ENCODE measurements at regions not wholly inside any gene's neighbourhood (a gene's known extent, or its start where the extent isn't known, plus 50 kb on each side); places are given as distances from the start of the nearest gene placed in this dataset.

DNA sequence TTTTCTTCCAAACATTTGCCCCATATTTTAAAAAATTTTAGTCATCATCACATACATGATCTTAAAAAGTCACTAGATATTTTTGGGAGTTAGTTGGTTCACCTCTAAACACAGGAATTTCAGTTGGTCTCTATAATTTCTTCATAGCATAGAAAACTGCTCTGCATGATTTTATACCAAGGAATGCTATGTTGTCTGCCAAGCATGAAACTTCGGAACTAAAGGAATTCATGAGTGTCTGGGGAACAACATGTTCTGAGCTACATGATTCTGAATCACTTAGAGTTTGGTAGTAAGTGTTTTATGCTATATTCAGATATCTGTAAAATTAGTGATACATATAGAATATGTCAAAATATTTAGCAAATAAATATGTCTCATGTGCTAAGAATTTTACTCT is 957.8 kb downstream of the GATA3 start:
- Histone ChIP-seq H2AFZ (ENCODE audit: low read length) (no peak overlapping the region), H2BK15ac (ENCODE audit: low read length) (no peak overlapping the region), H3K9ac (ENCODE audit: low read depth, low read length, poor library complexity) (no peak overlapping the region), H3K4me1 (ENCODE audit: control insufficient read depth in 2 of 2, insufficient read depth in 1 of 2, low read depth in 1 of 2, low read length in 2 of 2) (no peaks in the 10 kb centered on the region), H3K4ac (ENCODE audit: low read length) (no peak overlapping the region), H2BK12ac (ENCODE audit: low read length) (no peak overlapping the region), H3K23ac (ENCODE audit: low read depth, low read length, poor library complexity) (no peak overlapping the region), H2AK5ac (ENCODE audit: low read depth, low read length) (no peak overlapping the region), H3K4me3 (ENCODE audit: low read length in 2 of 2) (no peak overlapping the region), H3K4me2 (ENCODE audit: insufficient read depth, low read length, poor library complexity, severe bottlenecking) (no peak overlapping the region), H4K91ac (ENCODE audit: low read depth, low read length, poor library complexity) (no peak overlapping the region), H3K27me3 (ENCODE audit: control insufficient read depth in 3 of 3, insufficient read depth in 3 of 3, low read depth in 1 of 3, low read length in 3 of 3) (no peaks in the 10 kb centered on the region), H3K36me3 (replicated peaks in 1 of 2; ENCODE audit: control insufficient read depth in 2 of 2, insufficient read depth in 2 of 2, low read length in 2 of 2) (no peaks in the 10 kb centered on the region), H2BK120ac (ENCODE audit: low read depth, low read length) (no peak overlapping the region), H4K8ac (ENCODE audit: low read depth, low read length) (no peak overlapping the region), H3K14ac (ENCODE audit: low read length) (no peak overlapping the region), H3K9me3 (replicated peaks in 1 of 2; ENCODE audit: control insufficient read depth in 2 of 2, insufficient read depth in 1 of 2, low read depth in 1 of 2, low read length in 2 of 2) (no peaks in the 10 kb centered on the region), H3K79me1 (ENCODE audit: low read depth, low read length) (no peaks in the 10 kb centered on the region), H2BK5ac (ENCODE audit: low read length) (no peak overlapping the region), H3K18ac (ENCODE audit: low read length) (no peak overlapping the region), H3K27ac (replicated peaks; ENCODE audit: low read length) (no peak overlapping the region)
- no CpG with 5 or more reads among the region's 1 CpG for WGBS, 2 donors (ENCODE audit: extremely low coverage in 2 of 2, insufficient read length in 2 of 2, insufficient replicate concordance in 1 of 2)
- no peak for DNase-seq (ENCODE audit: low spot score)

DNA sequence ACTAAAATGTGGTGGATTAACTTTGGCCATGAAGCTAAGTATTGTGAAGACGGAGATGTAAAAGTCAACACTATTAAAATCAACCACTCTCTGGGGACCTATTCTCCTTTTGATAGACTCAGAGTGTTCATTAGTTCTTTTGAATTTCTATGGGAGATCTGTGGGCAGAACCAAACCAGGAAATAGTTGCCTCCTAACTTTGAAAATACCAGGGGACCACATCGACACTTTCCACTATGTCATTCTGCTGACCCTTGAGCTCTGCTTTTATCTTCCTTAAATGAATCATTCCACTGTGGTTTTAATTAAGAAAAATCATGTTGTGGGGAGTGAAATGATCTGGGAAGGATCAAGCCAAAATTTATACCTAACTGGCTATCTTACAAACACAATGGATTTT is 960.5 kb downstream of the GATA3 start:
- Histone ChIP-seq H3K4me3 (ENCODE audit: low read length in 2 of 2) (no peak overlapping the region), H2AFZ (ENCODE audit: low read length) (no peak overlapping the region), H3K4me2 (ENCODE audit: insufficient read depth, low read length, poor library complexity, severe bottlenecking) (no peak overlapping the region), H3K4me1 (ENCODE audit: control insufficient read depth in 2 of 2, insufficient read depth in 1 of 2, low read depth in 1 of 2, low read length in 2 of 2) (no peaks in the 10 kb centered on the region), H3K27ac (replicated peaks; ENCODE audit: low read length) (no peak overlapping the region), H2AK5ac (ENCODE audit: low read depth, low read length) (no peak overlapping the region), H3K79me1 (ENCODE audit: low read depth, low read length) (no peaks in the 10 kb centered on the region), H2BK120ac (ENCODE audit: low read depth, low read length) (no peak overlapping the region), H2BK12ac (ENCODE audit: low read length) (no peak overlapping the region), H4K8ac (ENCODE audit: low read depth, low read length) (no peak overlapping the region), H3K9me3 (replicated peaks in 1 of 2; ENCODE audit: control insufficient read depth in 2 of 2, insufficient read depth in 1 of 2, low read depth in 1 of 2, low read length in 2 of 2) (no peaks in the 10 kb centered on the region), H3K14ac (ENCODE audit: low read length) (no peak overlapping the region), H3K4ac (ENCODE audit: low read length) (no peak overlapping the region), H2BK15ac (ENCODE audit: low read length) (no peak overlapping the region), H4K91ac (ENCODE audit: low read depth, low read length, poor library complexity) (no peak overlapping the region), H3K23ac (ENCODE audit: low read depth, low read length, poor library complexity) (no peak overlapping the region), H3K18ac (ENCODE audit: low read length) (no peak overlapping the region), H3K36me3 (replicated peaks in 1 of 2; ENCODE audit: control insufficient read depth in 2 of 2, insufficient read depth in 2 of 2, low read length in 2 of 2) (no peaks in the 10 kb centered on the region), H2BK5ac (ENCODE audit: low read length) (no peak overlapping the region), H3K27me3 (ENCODE audit: control insufficient read depth in 3 of 3, insufficient read depth in 3 of 3, low read depth in 1 of 3, low read length in 3 of 3) (no peaks in the 10 kb centered on the region), H3K9ac (ENCODE audit: low read depth, low read length, poor library complexity) (no peak overlapping the region)
- no CpG with 5 or more reads among the region's 2 CpGs for WGBS, 2 donors (ENCODE audit: extremely low coverage in 2 of 2, insufficient read length in 2 of 2, insufficient replicate concordance in 1 of 2)
- no peak for DNase-seq (ENCODE audit: low spot score)

DNA sequence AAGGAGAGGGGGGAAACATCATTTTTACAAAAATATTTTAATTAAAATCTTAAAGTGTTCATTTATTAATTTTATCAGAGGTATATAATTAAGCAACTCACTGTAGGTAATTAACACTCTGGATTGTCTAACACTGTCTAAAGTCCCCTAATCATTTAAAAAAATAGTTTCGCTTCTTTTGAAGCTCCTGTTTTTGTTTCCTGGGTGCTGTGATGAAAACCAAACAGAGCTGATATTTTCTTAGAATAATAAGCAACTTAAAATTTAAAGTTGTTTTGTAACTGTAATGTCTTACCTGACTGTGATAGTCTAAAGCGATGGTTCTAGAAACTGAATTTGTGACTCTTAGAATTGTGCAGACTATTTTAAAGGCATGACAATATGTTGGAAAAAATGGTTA is 961.0 kb downstream of the GATA3 start:
- no peak overlapping the region for H2BK12ac ChIP-seq (ENCODE audit: low read length)
- H3K27ac ChIP-seq (replicated peaks; ENCODE audit: low read length): no peak overlapping the region
- no peak overlapping the region for H3K9ac ChIP-seq (ENCODE audit: low read depth, low read length, poor library complexity)
- no peak overlapping the region for H2BK15ac ChIP-seq (ENCODE audit: low read length)
- H3K4me2 ChIP-seq (ENCODE audit: insufficient read depth, low read length, poor library complexity, severe bottlenecking): no peak overlapping the region
- H2AK5ac ChIP-seq (ENCODE audit: low read depth, low read length): no peak overlapping the region
- H2BK5ac ChIP-seq (ENCODE audit: low read length): no peak overlapping the region
- no peak overlapping the region for H3K18ac ChIP-seq (ENCODE audit: low read length)
- no CpG with 5 or more reads among the region's 2 CpGs for WGBS, 2 donors (ENCODE audit: extremely low coverage in 2 of 2, insufficient read length in 2 of 2, insufficient replicate concordance in 1 of 2)
- H4K8ac ChIP-seq (ENCODE audit: low read depth, low read length): no peak overlapping the region
- H3K4me3 ChIP-seq (ENCODE audit: low read length in 2 of 2): no peak overlapping the region
- no peaks in the 10 kb centered on the region for H3K36me3 ChIP-seq (replicated peaks in 1 of 2; ENCODE audit: control insufficient read depth in 2 of 2, insufficient read depth in 2 of 2, low read length in 2 of 2)
- no peak overlapping the region for H3K14ac ChIP-seq (ENCODE audit: low read length)
- H4K91ac ChIP-seq (ENCODE audit: low read depth, low read length, poor library complexity): no peak overlapping the region
- DNase-seq (ENCODE audit: low spot score): no peak
- no peak overlapping the region for H2BK120ac ChIP-seq (ENCODE audit: low read depth, low read length)
- no peak overlapping the region for H2AFZ ChIP-seq (ENCODE audit: low read length)
- no peaks in the 10 kb centered on the region for H3K79me1 ChIP-seq (ENCODE audit: low read depth, low read length)
- no peaks in the 10 kb centered on the region for H3K9me3 ChIP-seq (replicated peaks in 1 of 2; ENCODE audit: control insufficient read depth in 2 of 2, insufficient read depth in 1 of 2, low read depth in 1 of 2, low read length in 2 of 2)
- H3K4me1 ChIP-seq (ENCODE audit: control insufficient read depth in 2 of 2, insufficient read depth in 1 of 2, low read depth in 1 of 2, low read length in 2 of 2): no peaks in the 10 kb centered on the region
- no peak overlapping the region for H3K4ac ChIP-seq (ENCODE audit: low read length)
- no peak overlapping the region for H3K23ac ChIP-seq (ENCODE audit: low read depth, low read length, poor library complexity)
- no peaks in the 10 kb centered on the region for H3K27me3 ChIP-seq (ENCODE audit: control insufficient read depth in 3 of 3, insufficient read depth in 3 of 3, low read depth in 1 of 3, low read length in 3 of 3)

DNA sequence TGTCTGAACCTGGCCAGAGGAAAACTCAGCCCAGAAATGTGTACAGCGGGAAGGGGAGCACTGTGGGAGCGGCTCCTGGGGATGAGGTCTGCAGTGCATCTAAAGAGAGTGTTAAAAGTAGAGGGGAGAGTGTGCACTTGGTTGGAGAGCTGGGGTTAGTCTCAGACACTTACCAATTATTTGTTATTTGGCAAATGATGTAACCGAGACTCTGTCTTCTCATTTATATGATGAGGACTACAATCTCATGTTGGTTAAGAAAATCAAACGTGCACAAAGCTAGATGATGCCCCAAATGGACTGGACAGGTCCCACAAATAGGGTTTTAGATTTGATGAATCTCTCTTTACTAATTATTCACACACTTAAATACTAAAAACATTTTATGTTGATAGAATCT is 962.4 kb downstream of the GATA3 start:
- DNase-seq (ENCODE audit: low spot score): no peak
- no peak overlapping the region for H3K4me2 ChIP-seq (ENCODE audit: insufficient read depth, low read length, poor library complexity, severe bottlenecking)
- no peak overlapping the region for H2BK12ac ChIP-seq (ENCODE audit: low read length)
- no peaks in the 10 kb centered on the region for H3K9me3 ChIP-seq (replicated peaks in 1 of 2; ENCODE audit: control insufficient read depth in 2 of 2, insufficient read depth in 1 of 2, low read depth in 1 of 2, low read length in 2 of 2)
- no CpG with 5 or more reads among the region's 4 CpGs for WGBS, 2 donors (ENCODE audit: extremely low coverage in 2 of 2, insufficient read length in 2 of 2, insufficient replicate concordance in 1 of 2)
- H3K4ac ChIP-seq (ENCODE audit: low read length): no peak overlapping the region
- no peak overlapping the region for H3K9ac ChIP-seq (ENCODE audit: low read depth, low read length, poor library complexity)
- H3K36me3 ChIP-seq (replicated peaks in 1 of 2; ENCODE audit: control insufficient read depth in 2 of 2, insufficient read depth in 2 of 2, low read length in 2 of 2): no peaks in the 10 kb centered on the region
- no peak overlapping the region for H2AFZ ChIP-seq (ENCODE audit: low read length)
- no peaks in the 10 kb centered on the region for H3K27me3 ChIP-seq (ENCODE audit: control insufficient read depth in 3 of 3, insufficient read depth in 3 of 3, low read depth in 1 of 3, low read length in 3 of 3)
- H3K14ac ChIP-seq (ENCODE audit: low read length): no peak overlapping the region
- no peak overlapping the region for H2BK15ac ChIP-seq (ENCODE audit: low read length)
- no peaks in the 10 kb centered on the region for H3K4me1 ChIP-seq (ENCODE audit: control insufficient read depth in 2 of 2, insufficient read depth in 1 of 2, low read depth in 1 of 2, low read length in 2 of 2)
- H3K27ac ChIP-seq (replicated peaks; ENCODE audit: low read length): no peak overlapping the region
- H3K79me1 ChIP-seq (ENCODE audit: low read depth, low read length): no peaks in the 10 kb centered on the region
- H2BK5ac ChIP-seq (ENCODE audit: low read length): no peak overlapping the region
- no peak overlapping the region for H4K91ac ChIP-seq (ENCODE audit: low read depth, low read length, poor library complexity)
- H2AK5ac ChIP-seq (ENCODE audit: low read depth, low read length): no peak overlapping the region
- no peak overlapping the region for H3K4me3 ChIP-seq (ENCODE audit: low read length in 2 of 2)
- H2BK120ac ChIP-seq (ENCODE audit: low read depth, low read length): no peak overlapping the region
- no peak overlapping the region for H3K18ac ChIP-seq (ENCODE audit: low read length)
- no peak overlapping the region for H4K8ac ChIP-seq (ENCODE audit: low read depth, low read length)
- H3K23ac ChIP-seq (ENCODE audit: low read depth, low read length, poor library complexity): no peak overlapping the region

Data from neuronal stem cell (in vitro differentiated cells).